ENCODE measurements at regions not wholly inside any gene's neighbourhood (a gene's known extent, or its start where the extent isn't known, plus 50 kb on each side); places are given as distances from the start of the nearest gene placed in this dataset.

GRCh38 chr13:74202129-74202813 lies 68.1 kb upstream of the KLF12 start:
- no peak for DNase-seq (ENCODE audit: low read depth in 3 of 3)

- DNase-seq (ENCODE audit: low read depth in 3 of 3): no peak
Observed at GRCh38 chr13:74201530-74201929, 67.3 kb upstream of the KLF12 start.

- DNase-seq (ENCODE audit: low read depth in 3 of 3): no peak
Observed at GRCh38 chr13:74200081-74200480, 65.9 kb upstream of the KLF12 start.

- DNase-seq (ENCODE audit: low read depth in 3 of 3): no peak
Observed at GRCh38 chr13:74197677-74198429, 63.6 kb upstream of the KLF12 start.

GRCh38 chr13:74194846-74195245 lies 60.6 kb upstream of the KLF12 start:
- no peak for DNase-seq (ENCODE audit: low read depth in 3 of 3)

GRCh38 chr13:74193391-74193790 lies 59.2 kb upstream of the KLF12 start:
- no peak for DNase-seq (ENCODE audit: low read depth in 3 of 3)

- no peak for DNase-seq (ENCODE audit: low read depth in 3 of 3)
Observed at GRCh38 chr13:74191410-74191809, 57.2 kb upstream of the KLF12 start.

GRCh38 chr13:74190999-74191398 lies 56.8 kb upstream of the KLF12 start:
- DNase-seq (ENCODE audit: low read depth in 3 of 3): no peak

GRCh38 chr13:74187564-74187963 lies 53.4 kb upstream of the KLF12 start:
- DNase-seq (ENCODE audit: low read depth in 3 of 3): no peak

- DNase-seq (ENCODE audit: low read depth in 3 of 3): no peak
Observed at GRCh38 chr13:74184283-74184682, 50.1 kb upstream of the KLF12 start.

Data from stimulated activated CD4-positive, alpha-beta T cell treated with anti-CD3 and anti-CD28 coated beads, TNF-alpha, amount 100 ng/mL, for 48 hours (primary cell).